ENCODE measurements at regions not wholly inside any gene's neighbourhood (a gene's known extent, or its start where the extent isn't known, plus 50 kb on each side); places are given as distances from the start of the nearest gene placed in this dataset.

GRCh38 chr1:4261327-4261726 is 361.3 kb upstream of the C1orf174 start:
- WGBS: 75% methylated on average over 2 of the region's 2 CpGs
- Histone ChIP-seq H3K36me3 (ENCODE audit: control insufficient read depth in 4 of 4, insufficient read depth in 3 of 4, low read depth in 1 of 4, low read length in 3 of 4) (no peaks in the 10 kb centered on the region), H3K4me3 (ENCODE audit: low read depth in 1 of 3, low read length in 3 of 3) (no peak overlapping the region), H3K9me3 (ENCODE audit: control insufficient read depth in 4 of 4, low read length in 3 of 4) (peaks cover 7 to 21% (median 12%) of the 10 kb centered on the region in 4 donors), H3K27ac (ENCODE audit: low read depth in 1 of 2, low read length in 2 of 2) (no peak overlapping the region), H3K27me3 (ENCODE audit: control insufficient read depth in 4 of 4, insufficient read depth in 4 of 4, low read length in 3 of 4) (peaks cover 0 to 3% (median under 1%) of the 10 kb centered on the region in 4 donors), H3K4me1 (ENCODE audit: control insufficient read depth in 4 of 4, insufficient read depth in 4 of 4, low read length in 3 of 4) (no peaks in the 10 kb centered on the region), H3K9ac (ENCODE audit: low read depth in 1 of 2, low read length in 2 of 2) (no peak overlapping the region)
- TF ChIP-seq YY1 (IDR thresholded peaks at IDR 0.05): no peak
- no peak for TF ChIP-seq RXRA (IDR thresholded peaks at IDR 0.05)
- no peak for TF ChIP-seq MAX (IDR thresholded peaks at IDR 0.05)
- no peak for TF ChIP-seq FOXA1 (IDR thresholded peaks at IDR 0.05)
- TF ChIP-seq NR2F2 (IDR thresholded peaks at IDR 0.05): no peak
- TF ChIP-seq HNF4G (IDR thresholded peaks at IDR 0.05): no peak
- no peak for TF ChIP-seq REST (IDR thresholded peaks at IDR 0.05)
- TF ChIP-seq RAD21 (IDR thresholded peaks at IDR 0.05): no peak
- TF ChIP-seq ZBTB33 (IDR thresholded peaks at IDR 0.05): no peak
- no peak for DNase-seq (ENCODE audit: low spot score)

- DNase-seq (ENCODE audit: low spot score): no peak
- TF ChIP-seq SP1 (IDR thresholded peaks at IDR 0.05) (no peak), EGR1 (IDR thresholded peaks at IDR 0.05; ENCODE audit: low read depth in 2 of 2) (no peak), ZBTB33 (IDR thresholded peaks at IDR 0.05) (no peak), FOXA2 (IDR thresholded peaks at IDR 0.05) (no peak), RXRA (IDR thresholded peaks at IDR 0.05) (no peak), REST (IDR thresholded peaks at IDR 0.05) (no peak), JUND (IDR thresholded peaks at IDR 0.05) (no peak), HNF4G (IDR thresholded peaks at IDR 0.05) (no peak), TAF1 (conservative IDR thresholded peaks at IDR 0.05) (no peak), RAD21 (IDR thresholded peaks at IDR 0.05) (no peak), YY1 (IDR thresholded peaks at IDR 0.05) (no peak), HNF4A (conservative IDR thresholded peaks at IDR 0.05) (no peak), FOXA1 (IDR thresholded peaks at IDR 0.05) (no peak), ATF3 (IDR thresholded peaks at IDR 0.05) (no peak)
- Histone ChIP-seq H3K36me3 (ENCODE audit: control insufficient read depth in 4 of 4, insufficient read depth in 3 of 4, low read depth in 1 of 4, low read length in 3 of 4) (no peaks in the 10 kb centered on the region), H3K9me3 (ENCODE audit: control insufficient read depth in 4 of 4, low read length in 3 of 4) (peaks cover 7 to 18% (median 11%) of the 10 kb centered on the region in 4 donors), H3K4me1 (ENCODE audit: control insufficient read depth in 4 of 4, insufficient read depth in 4 of 4, low read length in 3 of 4) (no peaks in the 10 kb centered on the region), H3K27me3 (ENCODE audit: control insufficient read depth in 4 of 4, insufficient read depth in 4 of 4, low read length in 3 of 4) (peaks cover 0 to 3% (median 0%) of the 10 kb centered on the region in 4 donors), H3K4me3 (ENCODE audit: low read depth in 1 of 3, low read length in 3 of 3) (no peak overlapping the region), H3K9ac (ENCODE audit: low read depth in 1 of 2, low read length in 2 of 2) (no peak overlapping the region), H3K27ac (ENCODE audit: low read depth in 1 of 2, low read length in 2 of 2) (no peak overlapping the region)
- 91% methylated on average over 2 of the region's 2 CpGs for WGBS
These were observed 362.6 kb upstream of the C1orf174 start for GRCh38 chr1:4262665-4263064.
